ENCODE measurements at regions not wholly inside any gene's neighbourhood (a gene's known extent, or its start where the extent isn't known, plus 50 kb on each side); places are given as distances from the start of the nearest gene placed in this dataset.

GRCh38 chr17:70955441-70955840 is 786.1 kb downstream of the KCNJ2 start:
- 52% methylated on average over 7 of the region's 7 CpGs for WGBS
- Histone ChIP-seq H3K36me3 (no peaks in the 10 kb centered on the region), H3K9me3 (no peaks in the 10 kb centered on the region), H3K27ac (no peak overlapping the region), H3K4me3 (no peak overlapping the region), H3K4me1 (replicated peaks) (no peaks in the 10 kb centered on the region), H3K27me3 (replicated peaks; ENCODE audit: insufficient read depth) (no peaks in the 10 kb centered on the region)
- TF ChIP-seq POLR2AphosphoS5 (IDR thresholded peaks at IDR 0.05), result no peak
- no peak for TF ChIP-seq CTCF (IDR thresholded peaks at IDR 0.05)
- TF ChIP-seq POLR2A (IDR thresholded peaks at IDR 0.05), result no peak
- intact Hi-C loops (cut with DNase I), result no loop called here
- DNase-seq (ENCODE audit: low spot score), result no peak

GRCh38 chr17:70956726-70957125 is 787.4 kb downstream of the KCNJ2 start:
- no peak overlapping the region for H3K4me3 ChIP-seq
- no peak for TF ChIP-seq POLR2AphosphoS5 (IDR thresholded peaks at IDR 0.05)
- no peak overlapping the region for H3K27ac ChIP-seq
- no peak for DNase-seq (ENCODE audit: low spot score)
- 66% methylated on average over 5 of the region's 5 CpGs for WGBS
- intact Hi-C loops (cut with DNase I), result no loop called here
- no peaks in the 10 kb centered on the region for H3K9me3 ChIP-seq
- no peaks in the 10 kb centered on the region for H3K4me1 ChIP-seq (replicated peaks)
- no peaks in the 10 kb centered on the region for H3K27me3 ChIP-seq (replicated peaks; ENCODE audit: insufficient read depth)
- no peaks in the 10 kb centered on the region for H3K36me3 ChIP-seq

- Histone ChIP-seq H3K9me3 (no peaks in the 10 kb centered on the region), H3K27me3 (replicated peaks; ENCODE audit: insufficient read depth) (no peaks in the 10 kb centered on the region), H3K27ac (no peak overlapping the region), H3K36me3 (no peaks in the 10 kb centered on the region), H3K4me1 (replicated peaks) (no peaks in the 10 kb centered on the region), H3K4me3 (no peak overlapping the region)
- 95% methylated on average over 3 of the region's 3 CpGs for WGBS
- intact Hi-C loops (cut with DNase I), result no loop called here
- no peak for DNase-seq (ENCODE audit: low spot score)
- TF ChIP-seq CTCF (IDR thresholded peaks at IDR 0.05), result no peak
- TF ChIP-seq POLR2AphosphoS5 (IDR thresholded peaks at IDR 0.05), result no peak
- no peak for TF ChIP-seq POLR2A (IDR thresholded peaks at IDR 0.05)
Measured at GRCh38 chr17:70961341-70961740, 792.0 kb downstream of the KCNJ2 start.

- 67% methylated on average over 3 of the region's 3 CpGs for WGBS
- H3K36me3 ChIP-seq, result no peaks in the 10 kb centered on the region
- no peak for DNase-seq (ENCODE audit: low spot score)
- H3K27ac ChIP-seq, result no peak overlapping the region
- TF ChIP-seq POLR2A (IDR thresholded peaks at IDR 0.05) (no peak), POLR2AphosphoS5 (IDR thresholded peaks at IDR 0.05) (no peak), CTCF (IDR thresholded peaks at IDR 0.05) (no peak)
- intact Hi-C loops (cut with DNase I), result no loop called here
- no peaks in the 10 kb centered on the region for H3K4me1 ChIP-seq (replicated peaks)
- no peaks in the 10 kb centered on the region for H3K27me3 ChIP-seq (replicated peaks; ENCODE audit: insufficient read depth)
- no peak overlapping the region for H3K4me3 ChIP-seq
- no peaks in the 10 kb centered on the region for H3K9me3 ChIP-seq
Measured at GRCh38 chr17:70968302-70968701, 799.0 kb downstream of the KCNJ2 start.

- intact Hi-C loops (cut with DNase I), result no loop called here
- Histone ChIP-seq H3K4me1 (replicated peaks) (no peaks in the 10 kb centered on the region), H3K27ac (no peak overlapping the region), H3K27me3 (replicated peaks; ENCODE audit: insufficient read depth) (no peaks in the 10 kb centered on the region), H3K9me3 (no peaks in the 10 kb centered on the region), H3K36me3 (no peaks in the 10 kb centered on the region), H3K4me3 (no peak overlapping the region)
- TF ChIP-seq POLR2A (IDR thresholded peaks at IDR 0.05) (no peak), CTCF (IDR thresholded peaks at IDR 0.05) (no peak), POLR2AphosphoS5 (IDR thresholded peaks at IDR 0.05) (no peak)
- 11% methylated on average over 6 of the region's 6 CpGs for WGBS
- no peak for DNase-seq (ENCODE audit: low spot score)
Measured at GRCh38 chr17:70969521-70970034, 800.2 kb downstream of the KCNJ2 start.
